ENCODE measurements at regions not wholly inside any gene's neighbourhood (a gene's known extent, or its start where the extent isn't known, plus 50 kb on each side); places are given as distances from the start of the nearest gene placed in this dataset.

- DNase-seq (ENCODE audit: low read depth), result no peak
- TF ChIP-seq CTCF (IDR thresholded peaks at IDR 0.05; ENCODE audit: low read depth, low read length, missing control alignments), result no peak
- no peak overlapping the region for H3K4me3 ChIP-seq (ENCODE audit: low read depth, low read length)
These were observed 217.1 kb downstream of the HS3ST3A1 start for GRCh38 chr17:13384626-13385025.

GRCh38 chr17:13378361-13378760 is 223.4 kb downstream of the HS3ST3A1 start:
- no peak for TF ChIP-seq CTCF (IDR thresholded peaks at IDR 0.05; ENCODE audit: low read depth, low read length, missing control alignments)
- DNase-seq (ENCODE audit: low read depth), result no peak

GRCh38 chr17:13374203-13375143 is 227.3 kb downstream of the HS3ST3A1 start:
- no peak overlapping the region for H3K4me3 ChIP-seq (ENCODE audit: low read depth, low read length)
- no peak for TF ChIP-seq CTCF (IDR thresholded peaks at IDR 0.05; ENCODE audit: low read depth, low read length, missing control alignments)
- no peak for DNase-seq (ENCODE audit: low read depth)

More at GRCh38 chr17:13378361-13378760, 223.4 kb downstream of the HS3ST3A1 start:
- H3K4me3 ChIP-seq (ENCODE audit: low read depth, low read length), result no peak overlapping the region

- no peak for DNase-seq (ENCODE audit: low read depth)
- no peak for TF ChIP-seq CTCF (IDR thresholded peaks at IDR 0.05; ENCODE audit: low read depth, low read length, missing control alignments)
- H3K4me3 ChIP-seq (ENCODE audit: low read depth, low read length), result no peak overlapping the region
These were observed 229.3 kb downstream of the HS3ST3A1 start for GRCh38 chr17:13372432-13372831.

- H3K4me3 ChIP-seq (ENCODE audit: low read depth, low read length), result no peak overlapping the region
- DNase-seq (ENCODE audit: low read depth), result no peak
- TF ChIP-seq CTCF (IDR thresholded peaks at IDR 0.05; ENCODE audit: low read depth, low read length, missing control alignments), result no peak
These were observed 234.6 kb downstream of the HS3ST3A1 start for GRCh38 chr17:13367154-13367553.

- no peak for DNase-seq (ENCODE audit: low read depth)
- no peak for TF ChIP-seq CTCF (IDR thresholded peaks at IDR 0.05; ENCODE audit: low read depth, low read length, missing control alignments)
These were observed 236.4 kb downstream of the HS3ST3A1 start for GRCh38 chr17:13365331-13365730.

GRCh38 chr17:13363771-13364170 is 238.0 kb downstream of the HS3ST3A1 start:
- H3K4me3 ChIP-seq (ENCODE audit: low read depth, low read length), result no peak overlapping the region
- DNase-seq (ENCODE audit: low read depth), result no peak
- no peak for TF ChIP-seq CTCF (IDR thresholded peaks at IDR 0.05; ENCODE audit: low read depth, low read length, missing control alignments)

More at GRCh38 chr17:13365331-13365730, 236.4 kb downstream of the HS3ST3A1 start:
- no peak overlapping the region for H3K4me3 ChIP-seq (ENCODE audit: low read depth, low read length)

All from GM12864 (cell line).